Common myeloid progenitor, CD34-positive (primary cell): ENCODE measurements at regions not wholly inside any gene's neighbourhood (a gene's known extent, or its start where the extent isn't known, plus 50 kb on each side); places are given as distances from the start of the nearest gene placed in this dataset.

Source experiments
- CTCF ChIA-PET: fragments of 350-600 bp; sonication (Branson Sonifier 250); formaldehyde crosslinking; loops from one replicate; lab custom pipeline; 2021; ENCODE audit warnings: antibody characterized with exemption; lab: Charles Lee
- POLR2A ChIA-PET: fragments of 350-600 bp; sonication (Branson Sonifier 250); formaldehyde crosslinking; loops from one replicate; lab custom pipeline; 2021; ENCODE audit warnings: antibody characterized with exemption; lab: Charles Lee
- DNase-seq, 3 donors: peaks; one replicate each; pipeline versions ENCODE4 v3.0.0 to v3.0.0-alpha.2; 2013
- H3K27ac ChIP-seq, 2 experiments: 1 replicate in 1 of 2; 2 replicates in 1 of 2; pipeline ENCODE4 v1.7.0; 2013; ENCODE audit warnings: inconsistent platforms in 2 of 2, low read length in 2 of 2, mild to moderate bottlenecking in 2 of 2, low read depth in 1 of 2, moderate library complexity in 1 of 2; ENCODE audit not compliant: severe bottlenecking in 2 of 2, insufficient read depth in 1 of 2, poor library complexity in 1 of 2
- H3K27me3 ChIP-seq, 5 experiments: replicated peaks in 2 of 5; 1 replicate in 3 of 5; 2 replicates in 2 of 5; pipeline versions ENCODE4 v1.6.1 to v1.7.0; 2013; ENCODE audit warnings: low read length in 4 of 5, mild to moderate bottlenecking in 2 of 5, moderate library complexity in 2 of 5, inconsistent platforms in 1 of 5; ENCODE audit not compliant: insufficient read depth in 5 of 5, control insufficient read depth in 4 of 5
- H3K36me3 ChIP-seq, 4 experiments: 1 replicate in 2 of 4; 2 replicates in 2 of 4; pipeline versions ENCODE4 v1.6.1 to v1.7.0; 2013; ENCODE audit warnings: low read length in 3 of 4, control low read depth in 1 of 4, mild to moderate bottlenecking in 1 of 4; ENCODE audit not compliant: control insufficient read depth in 4 of 4, insufficient read depth in 4 of 4
- H3K4me1 ChIP-seq, 4 experiments: 1 replicate in 3 of 4; 2 replicates in 1 of 4; pipeline versions ENCODE4 v1.6.1 to v1.7.1; 2013; ENCODE audit warnings: low read length in 3 of 4, mild to moderate bottlenecking in 3 of 4, control low read depth in 1 of 4, inconsistent platforms in 1 of 4, moderate library complexity in 1 of 4; ENCODE audit not compliant: control insufficient read depth in 4 of 4, insufficient read depth in 4 of 4; ENCODE audit errors: control extremely low read depth in 1 of 4
- H3K4me3 ChIP-seq, 7 experiments: 1 replicate in 4 of 7; 2 replicates in 3 of 7; pipeline versions ENCODE4 v1.5.1 to v1.7.0; 2013; ENCODE audit warnings: mild to moderate bottlenecking in 7 of 7, low read length in 6 of 7, moderate library complexity in 6 of 7, inconsistent platforms in 2 of 7, low read depth in 2 of 7, control low read depth in 1 of 7; ENCODE audit not compliant: insufficient read depth in 4 of 7, control insufficient read depth in 1 of 7; ENCODE audit errors: extremely low read depth in 1 of 7
- H3K9me3 ChIP-seq, 5 experiments: 1 replicate in 4 of 5; 2 replicates in 1 of 5; pipeline versions ENCODE4 v1.6.1 to v1.7.1; 2013; ENCODE audit warnings: low read length in 4 of 5, mild to moderate bottlenecking in 2 of 5, inconsistent platforms in 1 of 5, low read depth in 1 of 5, moderate library complexity in 1 of 5; ENCODE audit not compliant: control insufficient read depth in 4 of 5, insufficient read depth in 2 of 5; ENCODE audit errors: control extremely low read depth in 1 of 5
- whole genome bisulfite sequencing: methylation state at CpG from one replicate; pipeline ENCODE4 v1.1.5; 2013; ENCODE audit not compliant: insufficient coverage; 5-methylcytosine and 5-hydroxymethylcytosine counted together

- 100% methylated on average over 1 of the region's 1 CpG for WGBS
- CTCF ChIA-PET = interaction anchor here (2.1 kb wide), 1 partner anchor 11 kb away, joined by 4 read pairs; no protein-coding TSS in a partner anchor
- Histone ChIP-seq H3K27ac (no peak overlapping the region), H3K4me3 (no peak overlapping the region), H3K4me1 (peaks cover 0 to 22% (median 0%) of the 10 kb centered on the region in 4 experiments), H3K36me3 (no peaks in the 10 kb centered on the region), H3K27me3 (no peaks in the 10 kb centered on the region), H3K9me3 (no peaks in the 10 kb centered on the region)
- no peak for DNase-seq
- POLR2A ChIA-PET = no interaction called here
Observed at GRCh38 chr4:26267087-26267486, 53.7 kb upstream of the RBPJ start.

GRCh38 chr4:26268246-26268645 is 52.6 kb upstream of the RBPJ start:
- 93% methylated on average over 1 of the region's 2 CpGs for WGBS
- POLR2A ChIA-PET = no interaction called here

GRCh38 chr4:26269038-26269437 is 51.8 kb upstream of the RBPJ start:
- ChIA-PET CTCF (interaction anchor here (1.4 kb wide), 1 partner anchor 142 kb away, joined by 3 read pairs; no protein-coding TSS in a partner anchor), POLR2A (no interaction called here)
- no peak for DNase-seq
- no peaks in the 10 kb centered on the region for H3K9me3 ChIP-seq
- peaks cover 7 to 36% (median 14%) of the 10 kb centered on the region in 4 experiments for H3K4me1 ChIP-seq
- H3K36me3 ChIP-seq = no peaks in the 10 kb centered on the region
- no CpG with 5 or more reads among the region's 4 CpGs for WGBS
- no peaks in the 10 kb centered on the region for H3K27me3 ChIP-seq
- H3K27ac ChIP-seq = no peak overlapping the region
- H3K4me3 ChIP-seq = no peak overlapping the region

More at GRCh38 chr4:26268246-26268645, 52.6 kb upstream of the RBPJ start:
- Histone ChIP-seq H3K27me3 (no peaks in the 10 kb centered on the region), H3K4me1 (peaks cover 4 to 29% (median 6%) of the 10 kb centered on the region in 4 experiments), H3K9me3 (no peaks in the 10 kb centered on the region), H3K36me3 (no peaks in the 10 kb centered on the region), H3K4me3 (no peak overlapping the region), H3K27ac (no peak overlapping the region)
- DNase-seq = peak in 1 of 3 donors; percentile 13
- CTCF ChIA-PET = interaction anchor here (2.1 kb wide), 1 partner anchor 12 kb away, joined by 4 read pairs; no protein-coding TSS in a partner anchor
